GM12878 (cell line): ENCODE measurements at regions not wholly inside any gene's neighbourhood (a gene's known extent, or its start where the extent isn't known, plus 50 kb on each side); places are given as distances from the start of the nearest gene placed in this dataset.

ENCODE experiments used
- CHD2 ChIP-seq: IDR thresholded peaks from 2 replicates; pipeline ENCODE4 v1.6.1; 2011; ENCODE audit warnings: low read depth, low read length, improper control_type of control experiment, borderline replicate concordance
- FOS ChIP-seq: IDR thresholded peaks from 3 replicates; pipeline ENCODE4 v1.6.1; 2011; ENCODE audit warnings: borderline replicate concordance; ENCODE audit not compliant: insufficient read length; ENCODE audit errors: extremely low read depth
- HDAC6 ChIP-seq: fragments of 200-600 bp; sonication (generic); IDR thresholded peaks from one replicate; pipeline ENCODE4 v1.8.0; 2017; ENCODE audit warnings: antibody characterized with exemption; ENCODE audit not compliant: unreplicated experiment
- JUND ChIP-seq: IDR thresholded peaks from 2 replicates; pipeline ENCODE4 v1.6.1; 2012; ENCODE audit warnings: low read depth, mild to moderate bottlenecking, low read length, improper control_type of control experiment, moderate library complexity
- RAD51 ChIP-seq: fragments of 450-650 bp; IDR thresholded peaks from 2 replicates; pipeline ENCODE4 v1.6.1; 2016; ENCODE audit warnings: moderate library complexity, mild to moderate bottlenecking, inconsistent platforms
- STAT1 ChIP-seq: fragments of 450-650 bp; conservative IDR thresholded peaks from 2 replicates; pipeline ENCODE4 v1.6.1; 2014; ENCODE audit warnings: antibody characterized with exemption, mild to moderate bottlenecking
- YY1 ChIP-seq: IDR thresholded peaks from 2 replicates; pipeline ENCODE4 v1.6.1; 2011; ENCODE audit warnings: low read depth, mild to moderate bottlenecking, low read length
- ZSCAN29 ChIP-seq: fragments of 450-650 bp; IDR thresholded peaks from 2 replicates; pipeline ENCODE4 v1.6.1; 2017; ENCODE audit warnings: mild to moderate bottlenecking, moderate library complexity
- TF ChIP-seq, protein P1 (sequence below): fragments of 450-650 bp; formaldehyde crosslinking; IDR thresholded peaks from 2 replicates; pipeline ENCODE4 v1.4.0; 2020; ENCODE audit warnings: mild to moderate bottlenecking, moderate library complexity
- TF ChIP-seq, protein P2 (sequence below): IDR thresholded peaks from 2 replicates; pipeline ENCODE4 v1.6.1; 2012; ENCODE audit warnings: improper control_type of control experiment, low read depth, low read length; ENCODE audit not compliant: insufficient replicate concordance
- TF ChIP-seq, protein P3 (sequence below): fragments of 450-650 bp; IDR thresholded peaks from 2 replicates; pipeline ENCODE4 v1.6.1; 2017; ENCODE audit warnings: mild to moderate bottlenecking
- TF ChIP-seq, protein P4 (sequence below): fragments of 450-650 bp; formaldehyde crosslinking; IDR thresholded peaks from 2 replicates; pipeline ENCODE4 v1.5.0; 2022; ENCODE audit warnings: mild to moderate bottlenecking, missing genetic modification characterization

DNA sequence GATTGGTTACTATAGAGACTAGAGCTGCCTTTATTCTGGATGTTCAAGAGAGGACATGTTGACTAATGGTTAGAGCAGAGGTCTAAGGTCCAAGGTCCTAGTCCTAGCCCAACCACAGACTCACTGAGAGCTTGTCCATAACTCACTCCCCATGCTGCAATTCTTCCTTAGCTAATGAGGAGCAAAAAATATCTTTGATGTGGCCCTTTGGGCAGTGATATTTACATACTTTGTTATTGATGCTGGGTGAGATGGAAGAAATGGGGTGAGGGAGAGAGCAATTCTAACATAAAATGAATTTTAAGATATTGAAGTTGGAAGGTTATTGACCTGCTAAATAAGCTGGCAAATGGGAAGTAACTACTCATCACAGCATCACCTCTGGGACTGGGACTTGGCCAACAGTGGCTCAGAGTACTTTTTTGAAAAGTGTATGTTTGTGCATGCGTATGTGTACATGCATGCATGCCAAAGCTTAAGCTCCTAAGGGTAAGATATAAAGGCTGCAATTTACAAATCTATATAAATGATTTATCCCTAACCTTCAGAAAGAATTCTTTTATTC is 58.0 kb upstream of the ANKRD55 start (continued):
- TF ChIP-seq, protein P1, sequence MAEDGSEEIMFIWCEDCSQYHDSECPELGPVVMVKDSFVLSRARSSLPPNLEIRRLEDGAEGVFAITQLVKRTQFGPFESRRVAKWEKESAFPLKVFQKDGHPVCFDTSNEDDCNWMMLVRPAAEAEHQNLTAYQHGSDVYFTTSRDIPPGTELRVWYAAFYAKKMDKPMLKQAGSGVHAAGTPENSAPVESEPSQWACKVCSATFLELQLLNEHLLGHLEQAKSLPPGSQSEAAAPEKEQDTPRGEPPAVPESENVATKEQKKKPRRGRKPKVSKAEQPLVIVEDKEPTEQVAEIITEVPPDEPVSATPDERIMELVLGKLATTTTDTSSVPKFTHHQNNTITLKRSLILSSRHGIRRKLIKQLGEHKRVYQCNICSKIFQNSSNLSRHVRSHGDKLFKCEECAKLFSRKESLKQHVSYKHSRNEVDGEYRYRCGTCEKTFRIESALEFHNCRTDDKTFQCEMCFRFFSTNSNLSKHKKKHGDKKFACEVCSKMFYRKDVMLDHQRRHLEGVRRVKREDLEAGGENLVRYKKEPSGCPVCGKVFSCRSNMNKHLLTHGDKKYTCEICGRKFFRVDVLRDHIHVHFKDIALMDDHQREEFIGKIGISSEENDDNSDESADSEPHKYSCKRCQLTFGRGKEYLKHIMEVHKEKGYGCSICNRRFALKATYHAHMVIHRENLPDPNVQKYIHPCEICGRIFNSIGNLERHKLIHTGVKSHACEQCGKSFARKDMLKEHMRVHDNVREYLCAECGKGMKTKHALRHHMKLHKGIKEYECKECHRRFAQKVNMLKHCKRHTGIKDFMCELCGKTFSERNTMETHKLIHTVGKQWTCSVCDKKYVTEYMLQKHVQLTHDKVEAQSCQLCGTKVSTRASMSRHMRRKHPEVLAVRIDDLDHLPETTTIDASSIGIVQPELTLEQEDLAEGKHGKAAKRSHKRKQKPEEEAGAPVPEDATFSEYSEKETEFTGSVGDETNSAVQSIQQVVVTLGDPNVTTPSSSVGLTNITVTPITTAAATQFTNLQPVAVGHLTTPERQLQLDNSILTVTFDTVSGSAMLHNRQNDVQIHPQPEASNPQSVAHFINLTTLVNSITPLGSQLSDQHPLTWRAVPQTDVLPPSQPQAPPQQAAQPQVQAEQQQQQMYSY (CRISPR knock-in tag): no peak
- TF ChIP-seq FOS (no peak), RAD51 (no peak), CHD2 (no peak), ZSCAN29 (no peak), YY1 (no peak), JUND (no peak), STAT1 (no peak), HDAC6 (no peak)
- TF ChIP-seq, protein P2, sequence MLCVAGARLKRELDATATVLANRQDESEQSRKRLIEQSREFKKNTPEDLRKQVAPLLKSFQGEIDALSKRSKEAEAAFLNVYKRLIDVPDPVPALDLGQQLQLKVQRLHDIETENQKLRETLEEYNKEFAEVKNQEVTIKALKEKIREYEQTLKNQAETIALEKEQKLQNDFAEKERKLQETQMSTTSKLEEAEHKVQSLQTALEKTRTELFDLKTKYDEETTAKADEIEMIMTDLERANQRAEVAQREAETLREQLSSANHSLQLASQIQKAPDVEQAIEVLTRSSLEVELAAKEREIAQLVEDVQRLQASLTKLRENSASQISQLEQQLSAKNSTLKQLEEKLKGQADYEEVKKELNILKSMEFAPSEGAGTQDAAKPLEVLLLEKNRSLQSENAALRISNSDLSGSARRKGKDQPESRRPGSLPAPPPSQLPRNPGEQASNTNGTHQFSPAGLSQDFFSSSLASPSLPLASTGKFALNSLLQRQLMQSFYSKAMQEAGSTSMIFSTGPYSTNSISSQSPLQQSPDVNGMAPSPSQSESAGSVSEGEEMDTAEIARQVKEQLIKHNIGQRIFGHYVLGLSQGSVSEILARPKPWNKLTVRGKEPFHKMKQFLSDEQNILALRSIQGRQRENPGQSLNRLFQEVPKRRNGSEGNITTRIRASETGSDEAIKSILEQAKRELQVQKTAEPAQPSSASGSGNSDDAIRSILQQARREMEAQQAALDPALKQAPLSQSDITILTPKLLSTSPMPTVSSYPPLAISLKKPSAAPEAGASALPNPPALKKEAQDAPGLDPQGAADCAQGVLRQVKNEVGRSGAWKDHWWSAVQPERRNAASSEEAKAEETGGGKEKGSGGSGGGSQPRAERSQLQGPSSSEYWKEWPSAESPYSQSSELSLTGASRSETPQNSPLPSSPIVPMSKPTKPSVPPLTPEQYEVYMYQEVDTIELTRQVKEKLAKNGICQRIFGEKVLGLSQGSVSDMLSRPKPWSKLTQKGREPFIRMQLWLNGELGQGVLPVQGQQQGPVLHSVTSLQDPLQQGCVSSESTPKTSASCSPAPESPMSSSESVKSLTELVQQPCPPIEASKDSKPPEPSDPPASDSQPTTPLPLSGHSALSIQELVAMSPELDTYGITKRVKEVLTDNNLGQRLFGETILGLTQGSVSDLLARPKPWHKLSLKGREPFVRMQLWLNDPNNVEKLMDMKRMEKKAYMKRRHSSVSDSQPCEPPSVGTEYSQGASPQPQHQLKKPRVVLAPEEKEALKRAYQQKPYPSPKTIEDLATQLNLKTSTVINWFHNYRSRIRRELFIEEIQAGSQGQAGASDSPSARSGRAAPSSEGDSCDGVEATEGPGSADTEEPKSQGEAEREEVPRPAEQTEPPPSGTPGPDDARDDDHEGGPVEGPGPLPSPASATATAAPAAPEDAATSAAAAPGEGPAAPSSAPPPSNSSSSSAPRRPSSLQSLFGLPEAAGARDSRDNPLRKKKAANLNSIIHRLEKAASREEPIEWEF: no peak
- TF ChIP-seq, protein P3, sequence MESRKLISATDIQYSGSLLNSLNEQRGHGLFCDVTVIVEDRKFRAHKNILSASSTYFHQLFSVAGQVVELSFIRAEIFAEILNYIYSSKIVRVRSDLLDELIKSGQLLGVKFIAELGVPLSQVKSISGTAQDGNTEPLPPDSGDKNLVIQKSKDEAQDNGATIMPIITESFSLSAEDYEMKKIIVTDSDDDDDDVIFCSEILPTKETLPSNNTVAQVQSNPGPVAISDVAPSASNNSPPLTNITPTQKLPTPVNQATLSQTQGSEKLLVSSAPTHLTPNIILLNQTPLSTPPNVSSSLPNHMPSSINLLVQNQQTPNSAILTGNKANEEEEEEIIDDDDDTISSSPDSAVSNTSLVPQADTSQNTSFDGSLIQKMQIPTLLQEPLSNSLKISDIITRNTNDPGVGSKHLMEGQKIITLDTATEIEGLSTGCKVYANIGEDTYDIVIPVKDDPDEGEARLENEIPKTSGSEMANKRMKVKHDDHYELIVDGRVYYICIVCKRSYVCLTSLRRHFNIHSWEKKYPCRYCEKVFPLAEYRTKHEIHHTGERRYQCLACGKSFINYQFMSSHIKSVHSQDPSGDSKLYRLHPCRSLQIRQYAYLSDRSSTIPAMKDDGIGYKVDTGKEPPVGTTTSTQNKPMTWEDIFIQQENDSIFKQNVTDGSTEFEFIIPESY: no peak
- TF ChIP-seq, protein P4, sequence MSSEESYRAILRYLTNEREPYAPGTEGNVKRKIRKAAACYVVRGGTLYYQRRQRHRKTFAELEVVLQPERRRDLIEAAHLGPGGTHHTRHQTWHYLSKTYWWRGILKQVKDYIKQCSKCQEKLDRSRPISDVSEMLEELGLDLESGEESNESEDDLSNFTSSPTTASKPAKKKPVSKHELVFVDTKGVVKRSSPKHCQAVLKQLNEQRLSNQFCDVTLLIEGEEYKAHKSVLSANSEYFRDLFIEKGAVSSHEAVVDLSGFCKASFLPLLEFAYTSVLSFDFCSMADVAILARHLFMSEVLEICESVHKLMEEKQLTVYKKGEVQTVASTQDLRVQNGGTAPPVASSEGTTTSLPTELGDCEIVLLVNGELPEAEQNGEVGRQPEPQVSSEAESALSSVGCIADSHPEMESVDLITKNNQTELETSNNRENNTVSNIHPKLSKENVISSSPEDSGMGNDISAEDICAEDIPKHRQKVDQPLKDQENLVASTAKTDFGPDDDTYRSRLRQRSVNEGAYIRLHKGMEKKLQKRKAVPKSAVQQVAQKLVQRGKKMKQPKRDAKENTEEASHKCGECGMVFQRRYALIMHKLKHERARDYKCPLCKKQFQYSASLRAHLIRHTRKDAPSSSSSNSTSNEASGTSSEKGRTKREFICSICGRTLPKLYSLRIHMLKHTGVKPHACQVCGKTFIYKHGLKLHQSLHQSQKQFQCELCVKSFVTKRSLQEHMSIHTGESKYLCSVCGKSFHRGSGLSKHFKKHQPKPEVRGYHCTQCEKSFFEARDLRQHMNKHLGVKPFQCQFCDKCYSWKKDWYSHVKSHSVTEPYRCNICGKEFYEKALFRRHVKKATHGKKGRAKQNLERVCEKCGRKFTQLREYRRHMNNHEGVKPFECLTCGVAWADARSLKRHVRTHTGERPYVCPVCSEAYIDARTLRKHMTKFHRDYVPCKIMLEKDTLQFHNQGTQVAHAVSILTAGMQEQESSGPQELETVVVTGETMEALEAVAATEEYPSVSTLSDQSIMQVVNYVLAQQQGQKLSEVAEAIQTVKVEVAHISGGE (CRISPR knock-in tag): no peak
